ENCODE measurements at regions not wholly inside any gene's neighbourhood (a gene's known extent, or its start where the extent isn't known, plus 50 kb on each side); places are given as distances from the start of the nearest gene placed in this dataset.
A peak's percentile ranks its signal among the peaks of the same experiment; 100 is the strongest.

GRCh38 chr12:124497658-124498057 is 69.8 kb downstream of the NCOR2 start:
- intact Hi-C loops (cut with DNase I) = loop anchor here (2.0 kb wide), 2 partner anchors 19 to 69 kb away; partner anchors contain the start of gene NCOR2
- H3K4me3 ChIP-seq = no peak overlapping the region

DNA sequence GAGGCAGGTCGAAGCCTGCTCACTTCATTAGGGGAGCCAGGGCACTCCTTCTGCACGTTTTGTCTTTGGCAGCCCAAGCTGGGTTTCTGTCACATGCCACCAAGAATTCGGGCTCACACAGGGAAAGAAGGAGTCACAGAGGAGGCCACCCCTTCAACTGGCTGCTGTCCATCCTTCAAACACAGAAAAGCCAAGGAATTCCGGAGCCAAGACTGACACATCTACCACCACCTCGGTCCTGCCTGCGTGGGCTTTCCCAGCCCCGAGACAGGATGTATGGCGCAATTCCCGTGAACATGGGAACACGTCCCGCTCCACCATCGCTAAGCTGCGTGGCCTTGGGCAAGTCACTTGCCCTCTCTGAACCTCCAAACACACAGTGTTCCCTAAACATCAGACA is 70.4 kb downstream of the NCOR2 start:
- H3K36me3 ChIP-seq = peaks cover 15 to 17% of the 10 kb centered on the region in 2 donors
- intact Hi-C loops (cut with DNase I) = loop anchor here (2.0 kb wide), 1 partner anchor 70 kb away; the partner anchor contains the start of gene NCOR2
- no peak overlapping the region for H3K4me3 ChIP-seq
- H3K27ac ChIP-seq = peak overlapping the region; percentile 38 to 47
- H3K4me1 ChIP-seq = peaks cover 26 to 41% of the 10 kb centered on the region in 2 donors
- no peak for TF ChIP-seq CTCF (IDR thresholded peaks at IDR 0.05)
- peak in 1 of 2 donors; percentile 80 for DNase-seq (ENCODE audit: low spot score in 2 of 2)
- H3K9me3 ChIP-seq = no peaks in the 10 kb centered on the region
- H3K27me3 ChIP-seq = no peaks in the 10 kb centered on the region

More at GRCh38 chr12:124497658-124498057, 69.8 kb downstream of the NCOR2 start:
- Histone ChIP-seq H3K27ac (peak overlapping the region; percentile 68 to 74), H3K9me3 (no peaks in the 10 kb centered on the region), H3K36me3 (peaks cover 15 to 17% of the 10 kb centered on the region in 2 donors), H3K27me3 (no peaks in the 10 kb centered on the region), H3K4me1 (peaks cover 26 to 41% of the 10 kb centered on the region in 2 donors)
- DNase-seq (ENCODE audit: low spot score in 2 of 2) = peak in 1 of 2 donors; percentile 89
- TF ChIP-seq CTCF (IDR thresholded peaks at IDR 0.05) = no peak

GRCh38 chr12:124496584-124496983 is 70.8 kb downstream of the NCOR2 start:
- Histone ChIP-seq H3K9me3 (no peaks in the 10 kb centered on the region), H3K27ac (peak overlapping the region in 1 of 2 donors; percentile 38), H3K27me3 (no peaks in the 10 kb centered on the region), H3K4me3 (no peak overlapping the region), H3K4me1 (peaks cover 26 to 41% of the 10 kb centered on the region in 2 donors), H3K36me3 (peaks cover 15 to 17% of the 10 kb centered on the region in 2 donors)
- no peak for TF ChIP-seq CTCF (IDR thresholded peaks at IDR 0.05)
- intact Hi-C loops (cut with DNase I) = loop anchor here (2.0 kb wide), 1 partner anchor 70 kb away; the partner anchor contains the start of gene NCOR2
- no peak for DNase-seq (ENCODE audit: low spot score in 2 of 2)

GRCh38 chr12:124495194-124495983 is 72.0 kb downstream of the NCOR2 start:
- no peaks in the 10 kb centered on the region for H3K9me3 ChIP-seq
- no peak for TF ChIP-seq CTCF (IDR thresholded peaks at IDR 0.05)
- no peak for DNase-seq (ENCODE audit: low spot score in 2 of 2)
- no peak overlapping the region for H3K4me3 ChIP-seq
- H3K4me1 ChIP-seq = peaks cover 22 to 37% of the 10 kb centered on the region in 2 donors
- intact Hi-C loops (cut with DNase I) = no loop called here
- H3K27me3 ChIP-seq = no peaks in the 10 kb centered on the region
- no peak overlapping the region for H3K27ac ChIP-seq
- peaks cover 15 to 17% of the 10 kb centered on the region in 2 donors for H3K36me3 ChIP-seq

GRCh38 chr12:124494751-124495129 is 72.7 kb downstream of the NCOR2 start:
- intact Hi-C loops (cut with DNase I) = no loop called here
- Histone ChIP-seq H3K4me1 (peaks cover 22 to 30% of the 10 kb centered on the region in 2 donors), H3K36me3 (peaks cover 15 to 17% of the 10 kb centered on the region in 2 donors), H3K4me3 (no peak overlapping the region), H3K9me3 (no peaks in the 10 kb centered on the region), H3K27ac (no peak overlapping the region), H3K27me3 (no peaks in the 10 kb centered on the region)
- DNase-seq (ENCODE audit: low spot score in 2 of 2) = no peak
- TF ChIP-seq CTCF (IDR thresholded peaks at IDR 0.05) = no peak
